ENCODE measurements at regions not wholly inside any gene's neighbourhood (a gene's known extent, or its start where the extent isn't known, plus 50 kb on each side); places are given as distances from the start of the nearest gene placed in this dataset.
"Not testable (repeated sequence)": the region's sequence is repeated elsewhere in the genome, so short reads cannot be mapped to it uniquely, and the experiment has no call there.

DNA sequence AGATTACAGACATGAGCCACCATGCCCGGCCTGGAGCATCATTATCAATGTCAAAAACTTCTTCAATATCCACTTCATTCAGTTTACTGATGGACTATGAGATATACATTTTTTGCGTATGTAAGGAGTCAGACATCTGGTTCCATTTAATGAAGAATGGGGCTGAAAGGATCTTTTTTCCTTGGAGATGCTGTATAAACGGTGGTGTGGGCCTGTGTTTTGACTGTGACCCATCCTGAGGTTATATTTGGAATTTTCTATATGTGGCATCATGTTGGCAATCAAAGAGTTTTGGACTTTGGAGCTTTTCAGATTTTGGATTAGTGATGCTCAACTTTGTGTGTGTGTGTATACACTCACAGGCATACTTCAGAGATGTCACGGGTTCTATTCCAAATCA, 85.7 kb upstream of the FBXL17 start:
- H3K27me3 Mint-ChIP-seq (ENCODE audit: low read depth), result peaks cover 2% of the 10 kb centered on the region
- no peaks in the 10 kb centered on the region for H3K9me3 Mint-ChIP-seq
- no peaks in the 10 kb centered on the region for H3K36me3 Mint-ChIP-seq (ENCODE audit: low read depth)
- no peaks in the 10 kb centered on the region for H3K4me1 Mint-ChIP-seq (ENCODE audit: low read depth)
- no peak for DNase-seq (ENCODE audit: low spot score)
- no peak overlapping the region for H3K27ac Mint-ChIP-seq
- H3K4me3 Mint-ChIP-seq, result no peak overlapping the region

DNA sequence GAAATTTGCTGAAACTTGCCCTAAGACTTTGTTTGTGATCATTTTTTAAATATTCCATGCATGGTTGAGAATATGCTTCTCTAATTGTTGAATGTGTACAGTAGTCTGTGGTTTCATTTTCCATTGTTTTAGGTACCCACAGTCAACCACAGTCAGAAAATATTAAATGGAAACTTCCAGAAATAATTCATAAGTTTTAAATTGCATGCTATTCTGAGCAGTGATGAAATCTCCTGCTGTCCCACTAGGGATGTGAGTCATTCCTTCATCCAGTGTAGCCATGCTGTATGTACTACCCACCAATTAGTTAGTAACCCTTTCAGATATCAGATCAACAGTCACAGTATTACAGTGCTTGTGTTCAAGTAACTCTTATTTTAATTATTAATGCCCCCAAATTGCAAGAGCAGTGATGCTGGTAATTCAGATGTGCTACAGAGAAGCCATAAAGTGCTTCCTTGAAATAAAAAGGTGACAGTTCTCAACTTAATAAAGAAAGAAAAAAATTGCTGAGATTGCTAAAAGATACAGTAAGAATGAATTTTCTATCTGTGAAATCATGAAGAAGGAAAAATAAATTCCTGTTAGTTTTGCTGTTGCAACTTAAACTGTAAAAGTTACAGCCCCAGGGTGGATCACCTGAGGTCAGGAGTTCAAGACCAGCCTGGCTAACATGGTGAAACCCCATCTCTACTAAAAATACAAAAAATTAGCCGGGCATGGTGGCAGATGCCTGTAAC, 79.9 kb upstream of the FBXL17 start:
- no peaks in the 10 kb centered on the region for H3K36me3 Mint-ChIP-seq (ENCODE audit: low read depth)
- DNase-seq (ENCODE audit: low spot score), result no peak
- H3K4me3 Mint-ChIP-seq, result no peak overlapping the region
- no peaks in the 10 kb centered on the region for H3K4me1 Mint-ChIP-seq (ENCODE audit: low read depth)
- H3K27me3 Mint-ChIP-seq (ENCODE audit: low read depth), result peaks cover 2% of the 10 kb centered on the region
- H3K27ac Mint-ChIP-seq, result no peak overlapping the region
- no peaks in the 10 kb centered on the region for H3K9me3 Mint-ChIP-seq

DNA sequence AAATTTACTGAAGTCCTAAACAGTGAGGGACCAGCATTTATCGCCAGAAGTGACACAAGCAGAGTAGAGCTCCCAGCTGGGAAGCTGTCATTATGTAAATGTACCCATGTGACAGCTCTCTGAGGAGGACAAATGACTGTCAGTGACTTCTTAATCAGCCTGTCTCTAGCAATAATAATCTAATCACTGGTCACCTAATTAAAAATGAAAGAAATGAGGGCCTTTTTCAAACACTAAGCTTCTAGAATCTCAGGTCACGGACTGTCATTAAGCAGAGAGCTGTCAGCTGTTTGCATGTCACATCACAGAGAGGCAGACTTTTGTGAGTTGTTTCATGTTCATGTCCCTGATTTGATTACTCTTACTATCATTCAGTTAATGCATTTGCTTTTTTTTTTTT, 77.9 kb upstream of the FBXL17 start:
- DNase-seq (ENCODE audit: low spot score), result no peak
- Mint-ChIP-seq H3K27me3 (ENCODE audit: low read depth) (peaks cover under 1% of the 10 kb centered on the region), H3K36me3 (ENCODE audit: low read depth) (no peaks in the 10 kb centered on the region), H3K4me1 (ENCODE audit: low read depth) (no peaks in the 10 kb centered on the region), H3K9me3 (peaks cover 7% of the 10 kb centered on the region), H3K27ac (no peak overlapping the region), H3K4me3 (no peak overlapping the region)

DNA sequence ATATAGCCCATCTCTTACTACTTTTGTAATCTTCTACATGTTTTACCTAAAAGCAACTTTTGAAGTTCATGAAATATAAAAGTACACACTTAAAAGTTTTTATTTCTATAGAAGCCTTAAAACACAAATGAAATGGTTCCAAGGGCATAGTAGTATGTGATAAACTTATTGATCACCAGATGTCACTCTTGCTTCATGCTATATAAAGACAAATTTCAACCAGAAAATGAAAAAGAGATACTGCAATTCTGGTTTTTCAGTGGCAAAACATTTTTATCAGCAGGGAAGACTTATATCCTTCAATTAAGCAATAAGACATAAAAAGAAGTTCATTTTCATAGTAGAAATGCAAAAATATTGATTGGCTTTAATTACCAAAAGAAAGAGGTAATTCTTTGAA, 69.4 kb upstream of the FBXL17 start:
- no peaks in the 10 kb centered on the region for H3K27me3 Mint-ChIP-seq (ENCODE audit: low read depth)
- no peak overlapping the region for H3K4me3 Mint-ChIP-seq
- H3K4me1 Mint-ChIP-seq (ENCODE audit: low read depth), result no peaks in the 10 kb centered on the region

DNA sequence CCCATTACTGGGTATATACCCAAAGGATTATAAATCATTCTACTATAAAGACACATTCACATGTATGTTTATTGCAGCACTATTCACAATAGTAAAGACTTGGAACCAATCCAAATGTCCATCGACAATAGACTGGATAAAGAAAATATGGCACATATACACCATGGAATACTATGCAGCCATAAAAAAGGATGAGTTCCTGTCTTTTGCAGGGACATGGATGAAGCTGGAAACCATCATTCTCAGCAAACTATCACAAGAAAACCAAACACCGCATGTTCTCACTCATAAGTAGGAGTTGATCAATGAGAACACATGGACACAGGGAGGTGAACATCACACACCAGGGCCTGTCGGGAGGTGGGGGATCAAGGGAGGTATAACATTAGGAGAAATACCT, 62.2 kb upstream of the FBXL17 start:
- H3K4me1 Mint-ChIP-seq (ENCODE audit: low read depth); H3K27ac Mint-ChIP-seq; H3K9me3 Mint-ChIP-seq; DNase-seq (ENCODE audit: low spot score); H3K4me3 Mint-ChIP-seq; H3K36me3 Mint-ChIP-seq (ENCODE audit: low read depth); H3K27me3 Mint-ChIP-seq (ENCODE audit: low read depth): not testable (repeated sequence)

More for the DNA sequence above, 69.4 kb upstream of the FBXL17 start:
- DNase-seq (ENCODE audit: low spot score), result no peak
- Mint-ChIP-seq H3K9me3 (peaks cover 17% of the 10 kb centered on the region), H3K27ac (no peak overlapping the region), H3K36me3 (ENCODE audit: low read depth) (no peaks in the 10 kb centered on the region)

DNA sequence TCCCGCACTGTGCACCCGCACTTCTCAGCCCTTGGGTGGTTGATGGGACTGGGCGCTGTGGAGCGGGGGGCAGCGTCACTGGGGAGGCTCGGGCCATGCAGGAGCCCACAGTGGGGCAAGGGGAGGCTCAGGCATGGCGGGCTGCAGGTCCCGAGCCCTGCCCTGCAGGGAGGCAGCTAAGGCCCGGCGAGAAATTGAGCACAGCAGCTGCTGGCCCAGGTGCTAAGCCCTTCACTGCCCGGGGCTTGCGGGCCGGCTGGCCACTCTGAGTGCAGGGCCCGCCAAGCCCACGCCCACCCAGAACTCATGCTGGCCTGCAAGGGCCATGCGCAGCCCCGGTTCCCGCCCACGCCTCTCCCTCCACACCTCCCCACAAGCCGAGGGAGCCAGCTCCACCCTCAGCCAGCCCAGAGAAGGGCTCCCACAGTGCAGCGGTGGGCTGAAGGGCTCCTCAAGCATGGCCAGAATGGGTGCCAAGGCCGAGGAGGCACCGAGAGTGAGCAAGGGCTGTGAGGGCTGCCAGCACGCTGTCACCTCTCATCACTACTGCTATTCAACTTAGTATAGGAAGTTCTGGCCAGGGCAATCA, 60.3 kb upstream of the FBXL17 start:
- not testable (repeated sequence) for H3K9me3 Mint-ChIP-seq; H3K36me3 Mint-ChIP-seq (ENCODE audit: low read depth); H3K27ac Mint-ChIP-seq; H3K4me1 Mint-ChIP-seq (ENCODE audit: low read depth); H3K4me3 Mint-ChIP-seq; H3K27me3 Mint-ChIP-seq (ENCODE audit: low read depth); DNase-seq (ENCODE audit: low spot score)

DNA sequence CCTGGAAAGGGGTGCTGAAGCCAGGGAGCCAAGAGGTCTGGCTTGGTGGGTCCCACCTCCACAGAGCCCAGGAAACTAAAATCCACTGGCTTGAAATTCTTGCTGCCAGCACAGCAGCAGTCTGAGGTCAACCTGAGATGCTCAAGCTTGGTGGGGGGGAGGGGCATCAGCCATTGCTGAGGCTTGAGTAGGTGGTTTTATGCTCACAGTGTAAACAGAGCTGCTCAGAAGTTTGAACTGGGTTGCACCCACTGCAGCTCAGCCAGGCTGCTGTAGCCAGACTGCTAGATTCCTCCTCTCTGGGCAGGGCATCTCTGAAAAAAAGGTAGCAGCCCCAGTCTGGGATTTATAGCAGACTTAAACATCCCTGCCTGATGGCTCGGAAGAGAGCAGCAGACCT, 55.5 kb upstream of the FBXL17 start:
- no peak for DNase-seq (ENCODE audit: low spot score)
- Mint-ChIP-seq H3K36me3 (ENCODE audit: low read depth) (no peaks in the 10 kb centered on the region), H3K4me1 (ENCODE audit: low read depth) (no peaks in the 10 kb centered on the region), H3K27me3 (ENCODE audit: low read depth) (peaks cover 5% of the 10 kb centered on the region), H3K4me3 (no peak overlapping the region), H3K9me3 (peaks cover under 1% of the 10 kb centered on the region), H3K27ac (no peak overlapping the region)

DNA sequence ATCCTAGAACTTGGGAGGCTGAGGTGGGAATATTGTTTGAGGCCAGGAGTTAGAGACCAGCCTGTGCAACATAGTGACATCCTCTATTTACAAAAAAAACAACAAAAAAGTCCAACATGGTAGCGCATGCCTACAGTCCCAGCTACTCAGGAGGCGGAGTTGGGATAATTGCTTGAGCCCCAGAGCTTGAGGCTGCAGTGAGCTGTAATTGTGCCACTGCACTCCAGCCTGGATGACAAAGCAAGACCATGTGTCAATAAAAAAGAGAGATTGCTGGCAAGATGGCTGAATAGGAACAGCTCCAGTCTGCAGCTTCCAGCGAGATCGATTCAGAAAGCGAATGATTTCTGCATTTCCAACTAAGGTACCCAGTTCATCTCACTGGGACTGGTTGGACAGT, 54.8 kb upstream of the FBXL17 start:
- Mint-ChIP-seq H3K4me1 (ENCODE audit: low read depth) (no peaks in the 10 kb centered on the region), H3K27me3 (ENCODE audit: low read depth) (peaks cover 6% of the 10 kb centered on the region), H3K27ac (no peak overlapping the region), H3K36me3 (ENCODE audit: low read depth) (no peaks in the 10 kb centered on the region), H3K4me3 (no peak overlapping the region), H3K9me3 (no peaks in the 10 kb centered on the region)
- DNase-seq (ENCODE audit: low spot score), result no peak

DNA sequence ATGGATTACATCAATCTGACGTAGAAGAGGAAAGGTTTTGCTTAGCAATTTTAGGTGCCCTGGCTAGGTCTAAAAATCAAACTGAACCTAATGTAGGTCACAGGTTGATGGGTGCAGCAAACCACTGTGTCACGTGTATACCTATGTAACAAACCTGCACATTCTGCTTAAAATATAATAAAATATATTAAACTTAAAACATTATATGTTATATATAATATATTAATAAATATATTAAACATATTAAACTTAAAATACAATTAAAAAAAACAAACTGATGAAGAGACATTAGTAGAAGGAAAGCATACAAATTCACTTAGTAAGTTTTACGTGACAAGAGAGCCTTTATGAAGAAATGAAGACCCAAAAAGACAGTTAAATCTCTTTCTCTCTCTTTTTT, 51.7 kb upstream of the FBXL17 start:
- no peak for DNase-seq (ENCODE audit: low spot score)
- no peak overlapping the region for H3K27ac Mint-ChIP-seq

DNA sequence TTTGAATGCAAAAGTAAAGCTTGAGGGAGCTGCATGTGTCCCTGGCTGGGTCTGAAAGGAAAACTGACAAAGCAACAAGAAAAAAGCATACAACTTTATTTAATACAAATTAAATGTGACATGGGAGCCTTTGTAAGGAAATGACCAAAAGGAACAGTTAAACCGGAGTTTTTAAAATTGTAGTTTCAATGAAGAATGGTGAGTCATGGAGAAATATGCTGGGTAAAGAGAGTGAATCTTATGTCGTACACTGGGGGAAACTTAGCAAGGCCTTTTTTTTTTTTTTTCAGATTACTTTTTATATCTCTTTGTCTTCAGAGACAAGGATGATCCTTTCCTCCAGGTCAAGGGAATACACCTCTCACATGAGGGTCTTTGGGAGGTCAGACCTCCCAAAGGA, 50.1 kb upstream of the FBXL17 start:
- Mint-ChIP-seq H3K27ac (no peak overlapping the region), H3K27me3 (ENCODE audit: low read depth) (peaks cover 11% of the 10 kb centered on the region), H3K9me3 (no peaks in the 10 kb centered on the region), H3K36me3 (ENCODE audit: low read depth) (no peaks in the 10 kb centered on the region), H3K4me1 (ENCODE audit: low read depth) (no peaks in the 10 kb centered on the region), H3K4me3 (no peak overlapping the region)
- no peak for DNase-seq (ENCODE audit: low spot score)

More for the DNA sequence above, 51.7 kb upstream of the FBXL17 start:
- peaks cover 10% of the 10 kb centered on the region for H3K27me3 Mint-ChIP-seq (ENCODE audit: low read depth)
- H3K36me3 Mint-ChIP-seq (ENCODE audit: low read depth), result no peaks in the 10 kb centered on the region
- no peaks in the 10 kb centered on the region for H3K9me3 Mint-ChIP-seq
- no peaks in the 10 kb centered on the region for H3K4me1 Mint-ChIP-seq (ENCODE audit: low read depth)
- no peak overlapping the region for H3K4me3 Mint-ChIP-seq
